ENCODE measurements at regions not wholly inside any gene's neighbourhood (a gene's known extent, or its start where the extent isn't known, plus 50 kb on each side); places are given as distances from the start of the nearest gene placed in this dataset.

GRCh38 chr1:104852151-104852550 is 1102.5 kb downstream of the AMY1C start:
- Mint-ChIP-seq H3K27ac (no peak overlapping the region), H3K4me1 (ENCODE audit: low read depth) (no peaks in the 10 kb centered on the region), H3K27me3 (ENCODE audit: low read depth) (no peaks in the 10 kb centered on the region), H3K36me3 (ENCODE audit: low read depth) (no peaks in the 10 kb centered on the region), H3K9me3 (ENCODE audit: insufficient read depth) (peaks cover 10% of the 10 kb centered on the region), H3K4me3 (no peak overlapping the region)
- no peak for DNase-seq
- no peak for ATAC-seq
- CTCF ChIA-PET, result no interaction called here
- POLR2A ChIA-PET, result no interaction called here

GRCh38 chr1:104853276-104853675 is 1103.6 kb downstream of the AMY1C start:
- CTCF ChIA-PET, result no interaction called here
- no peak overlapping the region for H3K4me3 Mint-ChIP-seq
- DNase-seq (no peak), ATAC-seq (no peak)
- H3K4me1 Mint-ChIP-seq (ENCODE audit: low read depth), result no peaks in the 10 kb centered on the region
- POLR2A ChIA-PET, result no interaction called here
- no peaks in the 10 kb centered on the region for H3K27me3 Mint-ChIP-seq (ENCODE audit: low read depth)
- H3K27ac Mint-ChIP-seq, result no peak overlapping the region
- H3K9me3 Mint-ChIP-seq (ENCODE audit: insufficient read depth), result peaks cover 12% of the 10 kb centered on the region
- no peaks in the 10 kb centered on the region for H3K36me3 Mint-ChIP-seq (ENCODE audit: low read depth)

- POLR2A ChIA-PET, result no interaction called here
- H3K36me3 Mint-ChIP-seq (ENCODE audit: low read depth), result no peaks in the 10 kb centered on the region
- DNase-seq (no peak), ATAC-seq (no peak)
- no peak overlapping the region for H3K4me3 Mint-ChIP-seq
- H3K27ac Mint-ChIP-seq, result no peak overlapping the region
- peaks cover 21% of the 10 kb centered on the region for H3K9me3 Mint-ChIP-seq (ENCODE audit: insufficient read depth)
- no peaks in the 10 kb centered on the region for H3K4me1 Mint-ChIP-seq (ENCODE audit: low read depth)
- H3K27me3 Mint-ChIP-seq (ENCODE audit: low read depth), result no peaks in the 10 kb centered on the region
- CTCF ChIA-PET, result no interaction called here
Measured at GRCh38 chr1:104854529-104854928, 1104.8 kb downstream of the AMY1C start.

GRCh38 chr1:104855550-104855949 is 1105.9 kb downstream of the AMY1C start:
- Mint-ChIP-seq H3K4me1 (ENCODE audit: low read depth) (no peaks in the 10 kb centered on the region), H3K9me3 (ENCODE audit: insufficient read depth) (peaks cover 25% of the 10 kb centered on the region), H3K27me3 (ENCODE audit: low read depth) (no peaks in the 10 kb centered on the region), H3K36me3 (ENCODE audit: low read depth) (no peaks in the 10 kb centered on the region), H3K27ac (no peak overlapping the region), H3K4me3 (no peak overlapping the region)
- POLR2A ChIA-PET, result no interaction called here
- ATAC-seq (no peak), DNase-seq (no peak)
- CTCF ChIA-PET, result no interaction called here

GRCh38 chr1:104856091-104856490 is 1106.4 kb downstream of the AMY1C start:
- DNase-seq (no peak), ATAC-seq (no peak)
- H3K27ac Mint-ChIP-seq, result no peak overlapping the region
- no peaks in the 10 kb centered on the region for H3K27me3 Mint-ChIP-seq (ENCODE audit: low read depth)
- CTCF ChIA-PET, result no interaction called here
- POLR2A ChIA-PET, result no interaction called here
- peaks cover 22% of the 10 kb centered on the region for H3K9me3 Mint-ChIP-seq (ENCODE audit: insufficient read depth)
- no peaks in the 10 kb centered on the region for H3K4me1 Mint-ChIP-seq (ENCODE audit: low read depth)
- H3K4me3 Mint-ChIP-seq, result no peak overlapping the region
- no peaks in the 10 kb centered on the region for H3K36me3 Mint-ChIP-seq (ENCODE audit: low read depth)

GRCh38 chr1:104856518-104856917 is 1106.8 kb downstream of the AMY1C start:
- ATAC-seq (no peak), DNase-seq (no peak)
- H3K27ac Mint-ChIP-seq, result no peak overlapping the region
- no peaks in the 10 kb centered on the region for H3K27me3 Mint-ChIP-seq (ENCODE audit: low read depth)
- H3K4me1 Mint-ChIP-seq (ENCODE audit: low read depth), result no peaks in the 10 kb centered on the region
- peaks cover 20% of the 10 kb centered on the region for H3K9me3 Mint-ChIP-seq (ENCODE audit: insufficient read depth)
- H3K4me3 Mint-ChIP-seq, result no peak overlapping the region
- ChIA-PET CTCF (no interaction called here), POLR2A (no interaction called here)
- H3K36me3 Mint-ChIP-seq (ENCODE audit: low read depth), result no peaks in the 10 kb centered on the region

GRCh38 chr1:104868794-104869193 is 1119.1 kb downstream of the AMY1C start:
- peaks cover 17% of the 10 kb centered on the region for H3K9me3 Mint-ChIP-seq (ENCODE audit: insufficient read depth)
- POLR2A ChIA-PET, result no interaction called here
- ATAC-seq, result no peak
- CTCF ChIA-PET, result no interaction called here
- H3K4me1 Mint-ChIP-seq (ENCODE audit: low read depth), result no peaks in the 10 kb centered on the region
- H3K36me3 Mint-ChIP-seq (ENCODE audit: low read depth), result no peaks in the 10 kb centered on the region
- no peak overlapping the region for H3K4me3 Mint-ChIP-seq
- H3K27me3 Mint-ChIP-seq (ENCODE audit: low read depth), result no peaks in the 10 kb centered on the region
- H3K27ac Mint-ChIP-seq, result no peak overlapping the region
- DNase-seq, result no peak

GRCh38 chr1:104874044-104874443 is 1124.3 kb downstream of the AMY1C start:
- CTCF ChIA-PET, result no interaction called here
- POLR2A ChIA-PET, result no interaction called here

GRCh38 chr1:104878203-104878909 is 1128.7 kb downstream of the AMY1C start:
- H3K4me3 Mint-ChIP-seq, result no peak overlapping the region
- ChIA-PET CTCF (no interaction called here), POLR2A (no interaction called here)
- no peaks in the 10 kb centered on the region for H3K9me3 Mint-ChIP-seq (ENCODE audit: insufficient read depth)
- ATAC-seq, result no peak
- no peaks in the 10 kb centered on the region for H3K36me3 Mint-ChIP-seq (ENCODE audit: low read depth)
- no peaks in the 10 kb centered on the region for H3K27me3 Mint-ChIP-seq (ENCODE audit: low read depth)
- no peak overlapping the region for H3K27ac Mint-ChIP-seq
- DNase-seq, result no peak
- no peaks in the 10 kb centered on the region for H3K4me1 Mint-ChIP-seq (ENCODE audit: low read depth)

More at GRCh38 chr1:104874044-104874443, 1124.3 kb downstream of the AMY1C start:
- Mint-ChIP-seq H3K27me3 (ENCODE audit: low read depth) (no peaks in the 10 kb centered on the region), H3K27ac (no peak overlapping the region), H3K36me3 (ENCODE audit: low read depth) (no peaks in the 10 kb centered on the region), H3K9me3 (ENCODE audit: insufficient read depth) (peaks cover 11% of the 10 kb centered on the region), H3K4me3 (no peak overlapping the region), H3K4me1 (ENCODE audit: low read depth) (no peaks in the 10 kb centered on the region)
- no peak for DNase-seq
- ATAC-seq, result no peak

GRCh38 chr1:104884939-104885338 is 1135.2 kb downstream of the AMY1C start:
- no peak overlapping the region for H3K4me3 Mint-ChIP-seq
- DNase-seq, result no peak
- no peak for ATAC-seq
- H3K27ac Mint-ChIP-seq, result no peak overlapping the region
- H3K4me1 Mint-ChIP-seq (ENCODE audit: low read depth), result no peaks in the 10 kb centered on the region
- H3K27me3 Mint-ChIP-seq (ENCODE audit: low read depth), result no peaks in the 10 kb centered on the region
- ChIA-PET CTCF (no interaction called here), POLR2A (no interaction called here)
- H3K36me3 Mint-ChIP-seq (ENCODE audit: low read depth), result no peaks in the 10 kb centered on the region
- peaks cover 23% of the 10 kb centered on the region for H3K9me3 Mint-ChIP-seq (ENCODE audit: insufficient read depth)

- ATAC-seq (no peak), DNase-seq (no peak)
- POLR2A ChIA-PET, result no interaction called here
- Mint-ChIP-seq H3K27me3 (ENCODE audit: low read depth) (no peaks in the 10 kb centered on the region), H3K4me1 (ENCODE audit: low read depth) (no peaks in the 10 kb centered on the region), H3K9me3 (ENCODE audit: insufficient read depth) (peaks cover 3% of the 10 kb centered on the region), H3K27ac (no peak overlapping the region), H3K4me3 (no peak overlapping the region), H3K36me3 (ENCODE audit: low read depth) (no peaks in the 10 kb centered on the region)
- CTCF ChIA-PET, result no interaction called here
Measured at GRCh38 chr1:104905322-104905721, 1155.6 kb downstream of the AMY1C start.

GRCh38 chr1:104906141-104906540 is 1156.4 kb downstream of the AMY1C start:
- CTCF ChIA-PET, result no interaction called here
- H3K36me3 Mint-ChIP-seq (ENCODE audit: low read depth), result no peaks in the 10 kb centered on the region

GRCh38 chr1:104919188-104919587 is 1169.5 kb downstream of the AMY1C start:
- Mint-ChIP-seq H3K4me3 (no peak overlapping the region), H3K9me3 (ENCODE audit: insufficient read depth) (peaks cover 21% of the 10 kb centered on the region), H3K36me3 (ENCODE audit: low read depth) (no peaks in the 10 kb centered on the region), H3K27ac (no peak overlapping the region), H3K4me1 (ENCODE audit: low read depth) (no peaks in the 10 kb centered on the region), H3K27me3 (ENCODE audit: low read depth) (no peaks in the 10 kb centered on the region)
- CTCF ChIA-PET, result no interaction called here
- no peak for ATAC-seq
- DNase-seq, result no peak
- POLR2A ChIA-PET, result no interaction called here

More at GRCh38 chr1:104906141-104906540, 1156.4 kb downstream of the AMY1C start:
- Mint-ChIP-seq H3K27me3 (ENCODE audit: low read depth) (no peaks in the 10 kb centered on the region), H3K27ac (no peak overlapping the region), H3K9me3 (ENCODE audit: insufficient read depth) (peaks cover 6% of the 10 kb centered on the region), H3K4me1 (ENCODE audit: low read depth) (no peaks in the 10 kb centered on the region), H3K4me3 (no peak overlapping the region)
- ATAC-seq (no peak), DNase-seq (no peak)
- POLR2A ChIA-PET, result no interaction called here

Data from activated CD8-positive, alpha-beta T cell treated with anti-CD3 and anti-CD28 coated beads, Interleukin-2, amount 10 ng/mL, durations not matched to agents 7 days and 5 days (primary cell).